ENCODE measurements at regions not wholly inside any gene's neighbourhood (a gene's known extent, or its start where the extent isn't known, plus 50 kb on each side); places are given as distances from the start of the nearest gene placed in this dataset.

GRCh38 chr12:98013560-98013959 is 501.8 kb upstream of the TMPO start:
- H3K27ac ChIP-seq (ENCODE audit: low read depth, low read length): no peak overlapping the region
- H3K4me2 ChIP-seq (ENCODE audit: low read depth, low read length, poor library complexity, severe bottlenecking): no peak overlapping the region
- H2AFZ ChIP-seq (ENCODE audit: low read depth, low read length, severe bottlenecking): no peak overlapping the region
- no peaks in the 10 kb centered on the region for H3K36me3 ChIP-seq (ENCODE audit: low read length)
- no peak overlapping the region for H3K9ac ChIP-seq (ENCODE audit: low read length)
- H3K27me3 ChIP-seq (ENCODE audit: low read length): no peaks in the 10 kb centered on the region
- no peaks in the 10 kb centered on the region for H4K20me1 ChIP-seq (ENCODE audit: low read depth, low read length)
- TF ChIP-seq, protein P1, sequence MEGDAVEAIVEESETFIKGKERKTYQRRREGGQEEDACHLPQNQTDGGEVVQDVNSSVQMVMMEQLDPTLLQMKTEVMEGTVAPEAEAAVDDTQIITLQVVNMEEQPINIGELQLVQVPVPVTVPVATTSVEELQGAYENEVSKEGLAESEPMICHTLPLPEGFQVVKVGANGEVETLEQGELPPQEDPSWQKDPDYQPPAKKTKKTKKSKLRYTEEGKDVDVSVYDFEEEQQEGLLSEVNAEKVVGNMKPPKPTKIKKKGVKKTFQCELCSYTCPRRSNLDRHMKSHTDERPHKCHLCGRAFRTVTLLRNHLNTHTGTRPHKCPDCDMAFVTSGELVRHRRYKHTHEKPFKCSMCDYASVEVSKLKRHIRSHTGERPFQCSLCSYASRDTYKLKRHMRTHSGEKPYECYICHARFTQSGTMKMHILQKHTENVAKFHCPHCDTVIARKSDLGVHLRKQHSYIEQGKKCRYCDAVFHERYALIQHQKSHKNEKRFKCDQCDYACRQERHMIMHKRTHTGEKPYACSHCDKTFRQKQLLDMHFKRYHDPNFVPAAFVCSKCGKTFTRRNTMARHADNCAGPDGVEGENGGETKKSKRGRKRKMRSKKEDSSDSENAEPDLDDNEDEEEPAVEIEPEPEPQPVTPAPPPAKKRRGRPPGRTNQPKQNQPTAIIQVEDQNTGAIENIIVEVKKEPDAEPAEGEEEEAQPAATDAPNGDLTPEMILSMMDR (IDR thresholded peaks at IDR 0.05; ENCODE audit: insufficient read depth, low read length, poor library complexity, severe bottlenecking): no peak
- no peak for TF ChIP-seq EZH2phosphoT487 (conservative IDR thresholded peaks at IDR 0.05; ENCODE audit: low read length)
- H3K9me2 ChIP-seq (replicated peaks; ENCODE audit: insufficient read depth, low read length): no peaks in the 10 kb centered on the region
- H3K9me3 ChIP-seq (ENCODE audit: insufficient read depth, low read length): no peaks in the 10 kb centered on the region
- no peaks in the 10 kb centered on the region for H3K79me2 ChIP-seq (ENCODE audit: insufficient read depth, low read length)
- no peaks in the 10 kb centered on the region for H3F3A ChIP-seq (ENCODE audit: insufficient read depth)
- H3K4me3 ChIP-seq (ENCODE audit: insufficient read depth, low read length, poor library complexity, severe bottlenecking): no peak overlapping the region

DNA sequence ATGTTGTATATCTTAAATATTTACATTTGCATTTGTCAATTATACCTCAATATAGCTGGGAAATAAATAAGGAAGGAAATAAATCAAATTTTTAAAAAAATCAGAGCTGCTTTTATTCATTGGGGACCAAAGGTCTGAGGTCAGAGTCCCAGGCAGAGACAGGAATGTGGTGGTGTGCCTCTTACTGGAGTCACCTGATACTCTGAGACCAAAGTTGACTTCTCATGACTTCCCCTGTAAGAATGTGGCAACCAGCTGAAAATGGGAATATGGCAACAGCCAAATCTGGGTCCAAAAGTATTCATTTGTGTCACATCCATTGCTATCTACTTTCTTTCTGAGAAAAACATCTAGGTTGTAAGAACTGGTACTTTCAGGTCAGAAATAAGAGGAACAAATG is 496.6 kb upstream of the TMPO start:
- no peaks in the 10 kb centered on the region for H3K79me2 ChIP-seq (ENCODE audit: insufficient read depth, low read length)
- no peaks in the 10 kb centered on the region for H3F3A ChIP-seq (ENCODE audit: insufficient read depth)
- no peaks in the 10 kb centered on the region for H3K9me2 ChIP-seq (replicated peaks; ENCODE audit: insufficient read depth, low read length)
- H3K4me3 ChIP-seq (ENCODE audit: insufficient read depth, low read length, poor library complexity, severe bottlenecking): no peak overlapping the region
- H4K20me1 ChIP-seq (ENCODE audit: low read depth, low read length): no peaks in the 10 kb centered on the region
- no peaks in the 10 kb centered on the region for H3K36me3 ChIP-seq (ENCODE audit: low read length)
- no peak overlapping the region for H2AFZ ChIP-seq (ENCODE audit: low read depth, low read length, severe bottlenecking)
- H3K27me3 ChIP-seq (ENCODE audit: low read length): no peaks in the 10 kb centered on the region
- no peak overlapping the region for H3K9ac ChIP-seq (ENCODE audit: low read length)
- H3K9me3 ChIP-seq (ENCODE audit: insufficient read depth, low read length): no peaks in the 10 kb centered on the region
- H3K27ac ChIP-seq (ENCODE audit: low read depth, low read length): no peak overlapping the region
- no peak for TF ChIP-seq EZH2phosphoT487 (conservative IDR thresholded peaks at IDR 0.05; ENCODE audit: low read length)
- TF ChIP-seq, protein P1 (IDR thresholded peaks at IDR 0.05; ENCODE audit: insufficient read depth, low read length, poor library complexity, severe bottlenecking): no peak
- no peak overlapping the region for H3K4me2 ChIP-seq (ENCODE audit: low read depth, low read length, poor library complexity, severe bottlenecking)

DNA sequence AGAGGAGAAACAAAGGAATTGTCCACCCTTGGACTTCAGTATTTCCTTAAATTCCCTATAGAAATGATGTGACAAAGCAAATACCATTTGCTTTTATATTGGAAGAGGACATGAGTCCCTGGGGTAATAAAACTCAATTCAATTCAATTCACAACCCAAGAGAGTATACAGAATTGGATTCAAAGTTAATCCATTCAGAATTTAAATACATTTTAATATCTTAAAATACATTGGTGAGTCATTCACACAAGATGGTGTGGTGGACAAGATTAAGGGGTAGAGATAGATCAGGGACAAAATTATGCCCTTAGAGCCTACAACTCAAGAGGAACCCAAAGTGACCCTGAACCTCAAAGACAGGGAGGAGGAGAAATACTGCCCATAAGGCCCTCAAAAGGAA is 495.0 kb upstream of the TMPO start:
- no peak overlapping the region for H3K4me2 ChIP-seq (ENCODE audit: low read depth, low read length, poor library complexity, severe bottlenecking)
- H3K27me3 ChIP-seq (ENCODE audit: low read length): no peaks in the 10 kb centered on the region
- no peak overlapping the region for H2AFZ ChIP-seq (ENCODE audit: low read depth, low read length, severe bottlenecking)
- H4K20me1 ChIP-seq (ENCODE audit: low read depth, low read length): no peaks in the 10 kb centered on the region
- no peaks in the 10 kb centered on the region for H3K36me3 ChIP-seq (ENCODE audit: low read length)
- no peaks in the 10 kb centered on the region for H3K9me2 ChIP-seq (replicated peaks; ENCODE audit: insufficient read depth, low read length)
- no peaks in the 10 kb centered on the region for H3F3A ChIP-seq (ENCODE audit: insufficient read depth)
- no peak overlapping the region for H3K9ac ChIP-seq (ENCODE audit: low read length)
- no peak overlapping the region for H3K4me3 ChIP-seq (ENCODE audit: insufficient read depth, low read length, poor library complexity, severe bottlenecking)
- H3K79me2 ChIP-seq (ENCODE audit: insufficient read depth, low read length): no peaks in the 10 kb centered on the region
- no peaks in the 10 kb centered on the region for H3K9me3 ChIP-seq (ENCODE audit: insufficient read depth, low read length)
- H3K27ac ChIP-seq (ENCODE audit: low read depth, low read length): no peak overlapping the region
- TF ChIP-seq, protein P1 (IDR thresholded peaks at IDR 0.05; ENCODE audit: insufficient read depth, low read length, poor library complexity, severe bottlenecking): no peak
- TF ChIP-seq EZH2phosphoT487 (conservative IDR thresholded peaks at IDR 0.05; ENCODE audit: low read length): no peak
